Gastrocnemius medialis (tissue), 4 donors: ENCODE measurements at regions not wholly inside any gene's neighbourhood (a gene's known extent, or its start where the extent isn't known, plus 50 kb on each side); places are given as distances from the start of the nearest gene placed in this dataset.
"Not testable (repeated sequence)": the region's sequence is repeated elsewhere in the genome, so short reads cannot be mapped to it uniquely, and the experiment has no call there.

Source experiments
- ATAC-seq, 2 donors: fragments of 150-250 bp; one replicate each; pipeline ENCODE4 v1.9.1; 2016
- DNase-seq, 2 donors: peaks; one replicate each; pipeline ENCODE4 v3.0.0-alpha.2; 2019
- H3K27ac ChIP-seq, 4 donors: fragments of 200-600 bp; sonication (generic); 1 replicate in 1 of 4; 2 replicates in 3 of 4; pipeline ENCODE4 v1.5.1; 2016 to 2018; ENCODE audit warnings: mild to moderate bottlenecking in 2 of 4, moderate library complexity in 1 of 4
- H3K27me3 ChIP-seq, 3 donors: fragments of 200-600 bp; sonication (generic) in 2 of 3; 1 replicate in 1 of 3; 2 replicates in 2 of 3; pipeline versions ENCODE4 v1.5.1 to v1.6.0; 2016 to 2019; ENCODE audit warnings: mild to moderate bottlenecking in 1 of 3, moderate library complexity in 1 of 3
- H3K36me3 ChIP-seq, 2 donors: fragments of 200-600 bp; sonication (generic) in 1 of 2; one replicate each; pipeline ENCODE4 v1.5.1; 2017 to 2018
- H3K4me1 ChIP-seq, 2 donors: fragments of 200-600 bp; sonication (generic) in 1 of 2; one replicate each; pipeline ENCODE4 v1.5.1; 2016 to 2017; ENCODE audit warnings: mild to moderate bottlenecking in 2 of 2
- H3K4me3 ChIP-seq, 4 donors: fragments of 200-600 bp; sonication (generic) in 3 of 4; 1 replicate in 1 of 4; 2 replicates in 3 of 4; pipeline ENCODE4 v1.5.1; 2016 to 2019; ENCODE audit warnings: mild to moderate bottlenecking in 2 of 4
- H3K9me3 ChIP-seq, 3 donors: fragments of 200-600 bp; sonication (generic) in 2 of 3; 1 replicate in 1 of 3; 2 replicates in 2 of 3; pipeline ENCODE4 v1.5.1; 2016 to 2019
- POLR2A ChIP-seq, 2 donors: fragments of 450-650 bp; IDR thresholded peaks; one replicate each; pipeline ENCODE4 v1.6.1; 2017; ENCODE audit warnings: antibody characterized with exemption in 2 of 2, mild to moderate bottlenecking in 2 of 2, moderate library complexity in 2 of 2
- in situ Hi-C, 4 donors: fragments of 200-750 bp; cut with MboI; loops; one replicate each; pipeline versions ENCODE4 v1.15.0 to v1.8.0; 2017; ENCODE audit warnings: low sequenced_read_pairs in 4 of 4
- intact Hi-C: fragments of 100-400 bp; cut with DNase I; formaldehyde crosslinking; loops from one replicate; pipeline ENCODE4 v1.15.1; 2023; ENCODE audit warnings: low total_unique reads
- TF ChIP-seq, protein P1 (sequence below), 5 experiments: fragments of 450-650 bp in 3 of 5; fragments of 200-600 bp in 2 of 5; sonication (generic) in 2 of 5; IDR thresholded peaks in 4 of 5; conservative IDR thresholded peaks in 1 of 5; 1 replicate in 4 of 5; 2 replicates in 1 of 5; pipeline ENCODE4 v1.5.1; 2016 to 2019; ENCODE audit warnings: antibody characterized with exemption in 5 of 5, mild to moderate bottlenecking in 3 of 5, moderate library complexity in 3 of 5

DNA sequence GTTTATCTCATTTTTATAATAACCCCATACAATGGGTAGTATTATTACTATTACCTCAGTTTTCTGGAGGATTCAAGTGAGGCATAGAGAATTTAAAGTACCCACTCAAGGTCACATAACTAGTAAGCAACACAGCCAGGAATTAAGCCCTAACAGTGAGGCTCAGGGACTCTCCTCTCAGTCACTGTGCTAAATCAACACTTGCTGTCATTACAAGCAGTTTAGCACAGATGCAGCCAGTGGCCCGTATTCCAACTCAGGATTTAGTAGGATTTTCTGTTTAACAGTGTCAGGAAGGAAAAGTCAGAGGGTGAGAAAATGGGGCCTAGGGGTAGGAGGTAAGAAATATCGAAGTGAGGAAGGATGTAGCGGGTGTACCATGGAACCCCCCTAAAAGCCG is 536.9 kb downstream of the TMEM114 start:
- in situ Hi-C loops (loop anchor here in 1 of 4 donors (25.0 kb wide), 1 partner anchor 109 kb away; no protein-coding TSS in a partner anchor), intact Hi-C loops (no loop called here)
- Histone ChIP-seq H3K27me3 (no peaks in the 10 kb centered on the region), H3K9me3 (no peaks in the 10 kb centered on the region), H3K27ac (no peak overlapping the region), H3K4me3 (no peak overlapping the region), H3K4me1 (no peaks in the 10 kb centered on the region), H3K36me3 (no peaks in the 10 kb centered on the region)
- no peak for DNase-seq
- TF ChIP-seq, protein P1, sequence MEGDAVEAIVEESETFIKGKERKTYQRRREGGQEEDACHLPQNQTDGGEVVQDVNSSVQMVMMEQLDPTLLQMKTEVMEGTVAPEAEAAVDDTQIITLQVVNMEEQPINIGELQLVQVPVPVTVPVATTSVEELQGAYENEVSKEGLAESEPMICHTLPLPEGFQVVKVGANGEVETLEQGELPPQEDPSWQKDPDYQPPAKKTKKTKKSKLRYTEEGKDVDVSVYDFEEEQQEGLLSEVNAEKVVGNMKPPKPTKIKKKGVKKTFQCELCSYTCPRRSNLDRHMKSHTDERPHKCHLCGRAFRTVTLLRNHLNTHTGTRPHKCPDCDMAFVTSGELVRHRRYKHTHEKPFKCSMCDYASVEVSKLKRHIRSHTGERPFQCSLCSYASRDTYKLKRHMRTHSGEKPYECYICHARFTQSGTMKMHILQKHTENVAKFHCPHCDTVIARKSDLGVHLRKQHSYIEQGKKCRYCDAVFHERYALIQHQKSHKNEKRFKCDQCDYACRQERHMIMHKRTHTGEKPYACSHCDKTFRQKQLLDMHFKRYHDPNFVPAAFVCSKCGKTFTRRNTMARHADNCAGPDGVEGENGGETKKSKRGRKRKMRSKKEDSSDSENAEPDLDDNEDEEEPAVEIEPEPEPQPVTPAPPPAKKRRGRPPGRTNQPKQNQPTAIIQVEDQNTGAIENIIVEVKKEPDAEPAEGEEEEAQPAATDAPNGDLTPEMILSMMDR (IDR thresholded peaks at IDR 0.05 in 4 of 5, conservative IDR thresholded peaks at IDR 0.05 in 1 of 5) = no peak
- no peak for TF ChIP-seq POLR2A (IDR thresholded peaks at IDR 0.05)
- no peak for ATAC-seq

GRCh38 chr16:8048433-8048832 is 541.9 kb downstream of the TMEM114 start:
- no peak for ATAC-seq
- Histone ChIP-seq H3K4me1 (no peaks in the 10 kb centered on the region), H3K27me3 (no peaks in the 10 kb centered on the region), H3K4me3 (no peak overlapping the region), H3K9me3 (no peaks in the 10 kb centered on the region), H3K36me3 (no peaks in the 10 kb centered on the region), H3K27ac (no peak overlapping the region)
- TF ChIP-seq, protein P1 (IDR thresholded peaks at IDR 0.05 in 4 of 5, conservative IDR thresholded peaks at IDR 0.05 in 1 of 5) = no peak
- no peak for TF ChIP-seq POLR2A (IDR thresholded peaks at IDR 0.05)
- no peak for DNase-seq
- in situ Hi-C loops (no loop called here), intact Hi-C loops (no loop called here)

DNA sequence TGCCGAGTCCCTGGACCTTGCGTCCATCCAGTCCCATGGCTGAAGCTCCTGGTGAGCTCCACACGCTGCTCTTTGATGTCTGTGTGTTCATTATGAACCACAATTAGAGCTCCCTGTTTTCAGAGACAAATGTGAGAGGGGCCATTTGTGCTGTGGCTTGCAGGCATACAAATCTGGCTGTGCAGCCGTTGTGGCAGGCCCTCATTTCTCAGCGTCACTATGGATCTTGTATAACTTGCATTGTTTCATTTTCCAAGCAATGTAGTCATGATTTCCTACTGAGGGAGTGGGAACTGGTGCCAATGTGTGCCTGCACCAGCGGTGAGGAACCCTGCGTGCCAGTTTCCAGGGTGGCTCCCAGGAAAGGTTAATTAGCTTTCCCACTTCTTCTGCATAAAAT is 542.6 kb downstream of the TMEM114 start:
- Histone ChIP-seq H3K27ac (no peak overlapping the region), H3K9me3 (no peaks in the 10 kb centered on the region), H3K36me3 (no peaks in the 10 kb centered on the region), H3K4me3 (no peak overlapping the region), H3K27me3 (no peaks in the 10 kb centered on the region), H3K4me1 (no peaks in the 10 kb centered on the region)
- DNase-seq (no peak), ATAC-seq (no peak)
- in situ Hi-C loops (no loop called here), intact Hi-C loops (no loop called here)
- TF ChIP-seq POLR2A (IDR thresholded peaks at IDR 0.05) = no peak
- TF ChIP-seq, protein P1 (IDR thresholded peaks at IDR 0.05 in 4 of 5, conservative IDR thresholded peaks at IDR 0.05 in 1 of 5) = no peak

DNA sequence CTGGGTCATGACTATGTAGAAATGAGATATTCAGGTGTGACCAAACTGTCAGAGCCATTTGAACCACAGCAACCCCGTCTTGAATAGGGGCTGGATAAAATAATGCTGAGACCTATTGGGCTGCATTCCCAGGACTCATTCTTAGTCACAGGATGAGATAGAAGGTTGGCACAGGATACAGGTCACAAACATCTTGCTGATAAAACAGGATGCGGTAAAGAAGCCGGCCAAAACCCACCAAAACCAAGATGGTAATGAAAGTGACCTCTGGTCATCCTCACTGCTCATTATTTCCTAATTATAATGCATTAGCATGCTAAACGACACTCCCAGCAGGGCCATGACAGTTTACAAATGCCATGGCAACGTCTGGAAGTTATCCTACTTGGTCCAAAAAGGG is 545.5 kb downstream of the TMEM114 start:
- DNase-seq = no peak
- Histone ChIP-seq H3K27me3 (no peaks in the 10 kb centered on the region), H3K27ac (no peak overlapping the region), H3K9me3 (no peaks in the 10 kb centered on the region), H3K36me3 (no peaks in the 10 kb centered on the region), H3K4me1 (no peaks in the 10 kb centered on the region), H3K4me3 (no peak overlapping the region)
- intact Hi-C loops (no loop called here), in situ Hi-C loops (no loop called here)
- no peak for TF ChIP-seq POLR2A (IDR thresholded peaks at IDR 0.05)
- TF ChIP-seq, protein P1 (IDR thresholded peaks at IDR 0.05 in 4 of 5, conservative IDR thresholded peaks at IDR 0.05 in 1 of 5) = no peak
- ATAC-seq = no peak

GRCh38 chr16:8032406-8032805 is 557.9 kb downstream of the TMEM114 start:
- TF ChIP-seq, protein P1 (IDR thresholded peaks at IDR 0.05 in 4 of 5, conservative IDR thresholded peaks at IDR 0.05 in 1 of 5) = no peak
- no peak for TF ChIP-seq POLR2A (IDR thresholded peaks at IDR 0.05)
- ATAC-seq = no peak
- H3K36me3 ChIP-seq = no peaks in the 10 kb centered on the region
- H3K4me3 ChIP-seq = no peak overlapping the region
- H3K27ac ChIP-seq = no peak overlapping the region
- intact Hi-C loops (no loop called here), in situ Hi-C loops (no loop called here)
- H3K9me3 ChIP-seq = no peaks in the 10 kb centered on the region
- no peaks in the 10 kb centered on the region for H3K4me1 ChIP-seq
- DNase-seq = no peak
- H3K27me3 ChIP-seq = no peaks in the 10 kb centered on the region

- H3K4me1 ChIP-seq, H3K27me3 ChIP-seq, H3K9me3 ChIP-seq, in situ Hi-C loops, H3K36me3 ChIP-seq, DNase-seq, intact Hi-C loops, H3K4me3 ChIP-seq, ATAC-seq, H3K27ac ChIP-seq: not testable (repeated sequence)
Observed at GRCh38 chr16:8030004-8030403, 560.3 kb downstream of the TMEM114 start.
